ENCODE measurements at regions not wholly inside any gene's neighbourhood (a gene's known extent, or its start where the extent isn't known, plus 50 kb on each side); places are given as distances from the start of the nearest gene placed in this dataset.
"Not testable (repeated sequence)": the region's sequence is repeated elsewhere in the genome, so short reads cannot be mapped to it uniquely, and the experiment has no call there.

DNA sequence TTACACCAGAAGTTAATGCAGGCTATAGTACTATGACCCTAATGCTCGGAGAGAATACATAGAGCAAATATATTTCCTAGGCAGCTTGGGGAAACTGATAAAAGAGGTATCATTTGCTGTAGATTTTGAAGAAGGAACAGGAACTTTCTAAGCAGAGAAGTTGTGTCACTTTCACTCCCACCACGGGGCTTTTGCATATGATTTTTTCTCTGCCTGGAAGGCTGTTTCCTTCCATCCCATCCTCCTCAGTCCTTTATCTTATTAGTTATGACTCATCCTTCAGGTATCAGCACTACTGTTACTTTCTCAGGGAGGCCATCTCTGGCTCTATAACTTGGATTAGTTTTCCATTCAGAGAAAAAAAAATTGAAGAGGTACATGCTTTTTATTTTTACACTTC, 2006.1 kb upstream of the WWC1 start:
- Mint-ChIP-seq H3K27ac (no peak overlapping the region), H3K4me1 (no peaks in the 10 kb centered on the region), H3K9me3 (peaks cover 11 to 27% of the 10 kb centered on the region in 2 donors), H3K36me3 (peaks cover 5% of the 10 kb centered on the region), H3K27me3 (ENCODE audit: low read depth in 2 of 2) (no peaks in the 10 kb centered on the region), H3K4me3 (no peak overlapping the region)
- no peak overlapping the region for H3K27ac ChIP-seq (ENCODE audit: low read length)
- no peak overlapping the region for H3K4me3 ChIP-seq (ENCODE audit: low read length)
- peaks cover 2% of the 10 kb centered on the region for H3K9me3 ChIP-seq (ENCODE audit: control insufficient read depth, insufficient read depth, low read length)
- intact Hi-C loops (cut with micrococcal nuclease): no loop called here
- DNase-seq (no peak), ATAC-seq (no peak)
- WGBS (ENCODE audit: insufficient coverage): 63% methylated on average over 2 of the region's 2 CpGs
- no peaks in the 10 kb centered on the region for H3K36me3 ChIP-seq (ENCODE audit: control insufficient read depth, insufficient read depth, low read length)
- TF ChIP-seq, protein P1, sequence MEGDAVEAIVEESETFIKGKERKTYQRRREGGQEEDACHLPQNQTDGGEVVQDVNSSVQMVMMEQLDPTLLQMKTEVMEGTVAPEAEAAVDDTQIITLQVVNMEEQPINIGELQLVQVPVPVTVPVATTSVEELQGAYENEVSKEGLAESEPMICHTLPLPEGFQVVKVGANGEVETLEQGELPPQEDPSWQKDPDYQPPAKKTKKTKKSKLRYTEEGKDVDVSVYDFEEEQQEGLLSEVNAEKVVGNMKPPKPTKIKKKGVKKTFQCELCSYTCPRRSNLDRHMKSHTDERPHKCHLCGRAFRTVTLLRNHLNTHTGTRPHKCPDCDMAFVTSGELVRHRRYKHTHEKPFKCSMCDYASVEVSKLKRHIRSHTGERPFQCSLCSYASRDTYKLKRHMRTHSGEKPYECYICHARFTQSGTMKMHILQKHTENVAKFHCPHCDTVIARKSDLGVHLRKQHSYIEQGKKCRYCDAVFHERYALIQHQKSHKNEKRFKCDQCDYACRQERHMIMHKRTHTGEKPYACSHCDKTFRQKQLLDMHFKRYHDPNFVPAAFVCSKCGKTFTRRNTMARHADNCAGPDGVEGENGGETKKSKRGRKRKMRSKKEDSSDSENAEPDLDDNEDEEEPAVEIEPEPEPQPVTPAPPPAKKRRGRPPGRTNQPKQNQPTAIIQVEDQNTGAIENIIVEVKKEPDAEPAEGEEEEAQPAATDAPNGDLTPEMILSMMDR (IDR thresholded peaks at IDR 0.05): no peak
- no peaks in the 10 kb centered on the region for H3K4me1 ChIP-seq (ENCODE audit: control insufficient read depth, insufficient read depth, low read length)
- no peaks in the 10 kb centered on the region for H3K27me3 ChIP-seq (ENCODE audit: control insufficient read depth, insufficient read depth, low read length)

DNA sequence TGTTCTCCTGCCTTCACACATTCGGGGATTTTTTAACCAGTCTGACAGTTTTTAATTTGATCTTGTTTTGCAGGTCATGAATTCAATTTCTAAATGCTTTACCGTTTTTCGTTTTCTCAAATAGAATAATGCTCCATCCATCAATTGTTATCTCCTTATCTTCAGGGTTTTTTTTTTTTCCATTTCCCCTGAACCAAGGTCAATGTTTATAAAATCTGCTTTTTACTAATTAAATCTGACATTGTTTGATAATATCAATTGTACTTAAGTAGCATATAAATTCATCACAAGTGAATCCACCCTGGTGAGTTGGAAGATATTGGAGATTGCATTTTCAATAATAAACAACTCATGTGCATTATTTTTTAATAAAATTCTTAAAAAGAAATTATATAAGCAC, 2004.6 kb upstream of the WWC1 start:
- Mint-ChIP-seq H3K36me3 (peaks cover 7% of the 10 kb centered on the region), H3K27me3 (ENCODE audit: low read depth in 2 of 2) (no peaks in the 10 kb centered on the region)

DNA sequence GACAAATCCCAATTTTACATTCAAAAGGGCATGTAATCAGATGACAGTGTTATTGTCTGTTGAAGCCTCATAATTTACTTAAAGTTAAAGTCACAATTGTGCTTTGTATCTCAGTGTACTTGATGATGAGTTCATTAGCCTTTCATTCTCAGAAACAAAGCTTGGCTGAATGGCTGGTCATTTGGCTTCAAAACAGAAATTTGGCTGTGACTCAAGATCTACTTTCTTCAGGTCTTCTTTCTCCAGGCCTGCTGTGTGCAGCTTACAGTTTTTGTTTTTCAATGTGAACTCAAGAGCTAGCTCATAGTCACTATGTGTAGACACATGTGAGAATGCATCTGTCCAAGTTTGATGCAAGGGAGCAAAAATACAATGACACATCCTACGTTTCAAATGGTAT, 2003.6 kb upstream of the WWC1 start:
- no peak overlapping the region for H3K4me3 Mint-ChIP-seq
- H3K9me3 ChIP-seq (ENCODE audit: control insufficient read depth, insufficient read depth, low read length): peaks cover 2% of the 10 kb centered on the region
- WGBS (ENCODE audit: insufficient coverage): 90% methylated on average over 1 of the region's 1 CpG
- H3K27me3 ChIP-seq (ENCODE audit: control insufficient read depth, insufficient read depth, low read length): no peaks in the 10 kb centered on the region
- DNase-seq (no peak), ATAC-seq (no peak)
- H3K4me3 ChIP-seq (ENCODE audit: low read length): no peak overlapping the region
- intact Hi-C loops (cut with micrococcal nuclease): no loop called here
- H3K36me3 ChIP-seq (ENCODE audit: control insufficient read depth, insufficient read depth, low read length): no peaks in the 10 kb centered on the region
- no peak overlapping the region for H3K27ac ChIP-seq (ENCODE audit: low read length)
- H3K27me3 Mint-ChIP-seq (ENCODE audit: low read depth in 2 of 2): no peaks in the 10 kb centered on the region
- peaks cover 9 to 19% of the 10 kb centered on the region in 2 donors for H3K9me3 Mint-ChIP-seq
- no peaks in the 10 kb centered on the region for H3K4me1 ChIP-seq (ENCODE audit: control insufficient read depth, insufficient read depth, low read length)
- no peak overlapping the region for H3K27ac Mint-ChIP-seq
- no peaks in the 10 kb centered on the region for H3K4me1 Mint-ChIP-seq
- TF ChIP-seq, protein P1 (IDR thresholded peaks at IDR 0.05): no peak
- peaks cover 7% of the 10 kb centered on the region for H3K36me3 Mint-ChIP-seq

More for the DNA sequence above, 2004.6 kb upstream of the WWC1 start:
- no peaks in the 10 kb centered on the region for H3K4me1 ChIP-seq (ENCODE audit: control insufficient read depth, insufficient read depth, low read length)
- peaks cover 10 to 24% of the 10 kb centered on the region in 2 donors for H3K9me3 Mint-ChIP-seq
- H3K9me3 ChIP-seq (ENCODE audit: control insufficient read depth, insufficient read depth, low read length): peaks cover 2% of the 10 kb centered on the region
- H3K4me3 ChIP-seq (ENCODE audit: low read length): no peak overlapping the region
- ATAC-seq (no peak), DNase-seq (no peak)
- H3K4me1 Mint-ChIP-seq: no peaks in the 10 kb centered on the region
- intact Hi-C loops (cut with micrococcal nuclease): no loop called here
- no peaks in the 10 kb centered on the region for H3K27me3 ChIP-seq (ENCODE audit: control insufficient read depth, insufficient read depth, low read length)
- WGBS (ENCODE audit: insufficient coverage): 96% methylated on average over 2 of the region's 3 CpGs
- TF ChIP-seq, protein P1 (IDR thresholded peaks at IDR 0.05): no peak
- H3K27ac Mint-ChIP-seq: no peak overlapping the region
- no peaks in the 10 kb centered on the region for H3K36me3 ChIP-seq (ENCODE audit: control insufficient read depth, insufficient read depth, low read length)
- no peak overlapping the region for H3K4me3 Mint-ChIP-seq
- H3K27ac ChIP-seq (ENCODE audit: low read length): no peak overlapping the region

DNA sequence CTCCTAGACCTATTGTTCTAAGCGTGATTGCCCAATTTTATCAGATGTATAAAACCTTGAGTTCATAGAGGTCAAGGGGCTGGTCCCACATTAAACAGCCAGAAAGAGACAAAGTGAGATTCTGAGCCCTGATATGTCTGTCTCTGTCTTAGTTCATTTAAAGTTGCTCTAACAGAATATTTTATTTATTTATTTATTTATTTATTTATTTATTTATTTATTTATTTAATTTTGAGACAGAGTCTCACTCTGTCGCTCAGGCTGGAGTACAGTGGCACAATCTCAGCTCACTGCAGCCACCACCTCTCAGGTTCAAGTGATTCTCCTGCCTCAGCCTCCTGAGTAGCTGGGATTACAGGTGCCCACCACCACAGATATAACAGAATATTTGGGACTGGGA, 1999.6 kb upstream of the WWC1 start:
- 94% methylated on average over 2 of the region's 2 CpGs for WGBS (ENCODE audit: insufficient coverage)
- H3K27me3 Mint-ChIP-seq (ENCODE audit: low read depth in 2 of 2); H3K27ac ChIP-seq (ENCODE audit: low read length); H3K9me3 ChIP-seq (ENCODE audit: control insufficient read depth, insufficient read depth, low read length); H3K36me3 ChIP-seq (ENCODE audit: control insufficient read depth, insufficient read depth, low read length); ATAC-seq; H3K4me3 Mint-ChIP-seq; H3K36me3 Mint-ChIP-seq; H3K27me3 ChIP-seq (ENCODE audit: control insufficient read depth, insufficient read depth, low read length); H3K27ac Mint-ChIP-seq; H3K4me1 Mint-ChIP-seq; H3K4me3 ChIP-seq (ENCODE audit: low read length); H3K4me1 ChIP-seq (ENCODE audit: control insufficient read depth, insufficient read depth, low read length); intact Hi-C loops (cut with micrococcal nuclease); DNase-seq: not testable (repeated sequence)
- peaks cover 8 to 10% of the 10 kb centered on the region in 2 donors for H3K9me3 Mint-ChIP-seq

All from natural killer cell (primary cell).